Kidney epithelial cell (primary cell): ENCODE measurements at regions not wholly inside any gene's neighbourhood (a gene's known extent, or its start where the extent isn't known, plus 50 kb on each side); places are given as distances from the start of the nearest gene placed in this dataset.

Experiments
- DNase-seq: peaks from one replicate; pipeline ENCODE4 v3.0.0-alpha.2; 2010; ENCODE audit warnings: low read depth
- H3K27me3 ChIP-seq: 2 replicates; pipeline ENCODE4 v1.6.0; 2011; ENCODE audit warnings: low read length; ENCODE audit not compliant: control insufficient read depth, insufficient read depth
- H3K36me3 ChIP-seq: 2 replicates; pipeline ENCODE4 v1.5.1; 2011; ENCODE audit warnings: low read length; ENCODE audit not compliant: control insufficient read depth, insufficient read depth
- H3K4me3 ChIP-seq: 2 replicates; pipeline ENCODE4 v1.5.1; 2011; ENCODE audit warnings: low read depth, mild to moderate bottlenecking, control low read depth, low read length
- CTCF ChIP-seq: IDR thresholded peaks from 2 replicates; pipeline ENCODE4 v1.5.1; 2011; ENCODE audit warnings: mild to moderate bottlenecking, moderate library complexity, low read length, control low read depth, inconsistent platforms; ENCODE audit not compliant: insufficient read depth, poor library complexity, severe bottlenecking

- no peaks in the 10 kb centered on the region for H3K27me3 ChIP-seq
- no peak for TF ChIP-seq CTCF
- no peaks in the 10 kb centered on the region for H3K36me3 ChIP-seq
- H3K4me3 ChIP-seq, result no peak overlapping the region
- DNase-seq, result no peak
These were observed 130.0 kb upstream of the MC4R start for GRCh38 chr18:60502591-60502990.

DNA sequence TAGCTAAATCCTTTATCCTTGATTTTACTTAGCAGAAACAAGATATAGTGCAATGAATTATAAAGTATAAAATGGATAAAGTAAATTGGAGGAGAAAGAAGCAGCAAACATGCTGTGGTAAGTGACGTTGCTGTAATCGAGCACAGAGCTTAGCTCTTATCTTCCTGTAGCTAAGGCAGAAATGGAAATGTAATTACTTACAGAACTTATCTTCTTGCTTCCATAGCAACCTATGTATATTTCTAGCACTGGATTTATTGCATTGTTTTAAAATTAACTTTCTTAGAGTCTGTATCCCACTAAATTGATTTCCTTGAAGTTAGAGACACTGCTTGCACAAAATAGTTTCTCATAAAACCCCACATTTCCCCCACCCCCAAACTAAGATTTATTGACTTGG lies 130.6 kb upstream of the MC4R start:
- no peak overlapping the region for H3K4me3 ChIP-seq
- DNase-seq, result no peak
- H3K36me3 ChIP-seq, result no peaks in the 10 kb centered on the region
- no peak for TF ChIP-seq CTCF
- H3K27me3 ChIP-seq, result no peaks in the 10 kb centered on the region

DNA sequence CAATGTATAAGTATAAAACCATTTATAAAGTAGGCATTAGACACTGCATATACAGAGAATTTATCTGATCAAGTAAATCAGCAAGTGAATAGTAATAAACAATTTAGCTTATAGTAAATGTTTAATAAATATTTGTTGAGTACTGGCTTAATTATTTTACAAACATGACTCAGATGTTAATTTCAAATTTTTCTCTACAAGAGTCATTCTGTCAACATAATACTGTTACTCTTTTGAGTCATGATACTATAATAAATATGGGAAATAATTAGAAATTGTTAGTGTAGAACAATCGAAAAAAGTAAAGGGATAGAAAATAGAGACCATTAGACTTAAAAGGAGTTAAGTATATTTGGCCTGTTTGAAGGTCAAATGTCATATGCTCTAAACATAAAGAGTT lies 133.6 kb upstream of the MC4R start:
- Histone ChIP-seq H3K36me3 (no peaks in the 10 kb centered on the region), H3K27me3 (no peaks in the 10 kb centered on the region), H3K4me3 (no peak overlapping the region)
- no peak for TF ChIP-seq CTCF
- no peak for DNase-seq

GRCh38 chr18:60506682-60507081 lies 134.1 kb upstream of the MC4R start:
- Histone ChIP-seq H3K36me3 (no peaks in the 10 kb centered on the region), H3K4me3 (no peak overlapping the region), H3K27me3 (no peaks in the 10 kb centered on the region)
- TF ChIP-seq CTCF, result no peak
- no peak for DNase-seq

DNA sequence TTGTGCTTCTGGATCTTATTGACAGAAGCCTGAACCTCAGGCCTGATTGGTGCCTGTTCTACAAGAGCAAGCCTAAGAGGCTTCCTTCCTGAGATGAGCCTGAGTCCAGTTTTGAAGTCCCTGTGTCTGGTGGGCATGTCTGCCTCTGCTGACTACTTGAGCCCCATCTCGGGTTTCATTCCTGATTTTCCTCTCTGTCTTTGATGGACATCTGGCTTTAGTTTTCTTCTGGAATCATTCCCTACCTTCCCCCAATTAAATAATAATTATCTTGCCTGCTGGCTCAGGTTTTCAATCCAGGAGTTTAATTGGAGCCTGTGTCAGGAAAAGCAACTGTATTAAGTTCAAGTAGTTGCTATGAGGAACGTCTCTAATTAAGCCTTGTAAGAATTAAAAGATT lies 135.5 kb upstream of the MC4R start:
- TF ChIP-seq CTCF, result no peak
- Histone ChIP-seq H3K36me3 (no peaks in the 10 kb centered on the region), H3K27me3 (no peaks in the 10 kb centered on the region), H3K4me3 (no peak overlapping the region)
- no peak for DNase-seq

GRCh38 chr18:60534538-60534937 lies 162.0 kb upstream of the MC4R start:
- H3K4me3 ChIP-seq, result no peak overlapping the region
- H3K36me3 ChIP-seq, result no peaks in the 10 kb centered on the region
- TF ChIP-seq CTCF, result no peak
- no peaks in the 10 kb centered on the region for H3K27me3 ChIP-seq
- peak; percentile 5 for DNase-seq
